Aorta (tissue), 5 donors: ENCODE measurements at regions not wholly inside any gene's neighbourhood (a gene's known extent, or its start where the extent isn't known, plus 50 kb on each side); places are given as distances from the start of the nearest gene placed in this dataset.
"Not testable (repeated sequence)": the region's sequence is repeated elsewhere in the genome, so short reads cannot be mapped to it uniquely, and the experiment has no call there.

Source experiments
- ATAC-seq: fragments of 200-7000 bp; cut with Tn5 transposase; one replicate; pipeline ENCODE4 v1.9.1; 2022; ENCODE audit warnings: moderate library complexity; ENCODE audit not compliant: low FRiP score
- DNase-seq, 2 donors: peaks; one replicate each; pipeline ENCODE4 v3.0.0-alpha.2; 2020
- H3K27ac ChIP-seq, 2 donors: one replicate each; pipeline ENCODE4 v1.5.1; 2013; ENCODE audit warnings: low read length in 2 of 2, mild to moderate bottlenecking in 2 of 2, moderate library complexity in 2 of 2, control low read depth in 1 of 2, inconsistent platforms in 1 of 2, low read depth in 1 of 2
- H3K27me3 ChIP-seq, 2 donors: one replicate each; pipeline ENCODE4 v1.6.1; 2013; ENCODE audit warnings: control low read depth in 1 of 2, low read length in 1 of 2, mild to moderate bottlenecking in 1 of 2, moderate library complexity in 1 of 2; ENCODE audit not compliant: insufficient read depth in 2 of 2, control insufficient read depth in 1 of 2
- H3K36me3 ChIP-seq, 2 donors: one replicate each; pipeline ENCODE4 v1.6.1; 2013; ENCODE audit warnings: control low read depth in 1 of 2, low read length in 1 of 2, mild to moderate bottlenecking in 1 of 2; ENCODE audit not compliant: insufficient read depth in 2 of 2, control insufficient read depth in 1 of 2
- H3K4me1 ChIP-seq, 2 donors: one replicate each; pipeline ENCODE4 v1.6.1; 2013; ENCODE audit warnings: low read length in 2 of 2, control low read depth in 1 of 2, mild to moderate bottlenecking in 1 of 2, moderate library complexity in 1 of 2; ENCODE audit not compliant: insufficient read depth in 2 of 2, control insufficient read depth in 1 of 2
- H3K4me3 ChIP-seq, 2 donors: one replicate each; pipeline ENCODE4 v1.5.1; 2013; ENCODE audit warnings: low read length in 2 of 2, control low read depth in 1 of 2, mild to moderate bottlenecking in 1 of 2
- H3K9me3 ChIP-seq: one replicate; pipeline ENCODE4 v1.6.1; 2013; ENCODE audit warnings: mild to moderate bottlenecking, low read length; ENCODE audit not compliant: control insufficient read depth
- WGBS, 2 donors: extraction: QIAGEN DNeasy Blood & Tissue Kit; methylation state at CpG; one replicate each; pipeline ENCODE4 v1.1.7; 2013; 5-methylcytosine and 5-hydroxymethylcytosine counted together
- intact Hi-C, 2 donors: fragments of 100-400 bp; cut with DNase I; formaldehyde crosslinking; loops; one replicate each; pipeline versions ENCODE4 v1.14.2 to v1.15.0; 2022
- donor health status: healthy with polysubstance abuse.
- donor health status: Bipolar disorder and iron deficiency.
- donor health status: DM: no; HTN: no; CAD: no.
- donor health status: DM: no; HTN: no; CAD: no.
- donor health status: DM: yes; HTN: yes; CAD: no.

DNA sequence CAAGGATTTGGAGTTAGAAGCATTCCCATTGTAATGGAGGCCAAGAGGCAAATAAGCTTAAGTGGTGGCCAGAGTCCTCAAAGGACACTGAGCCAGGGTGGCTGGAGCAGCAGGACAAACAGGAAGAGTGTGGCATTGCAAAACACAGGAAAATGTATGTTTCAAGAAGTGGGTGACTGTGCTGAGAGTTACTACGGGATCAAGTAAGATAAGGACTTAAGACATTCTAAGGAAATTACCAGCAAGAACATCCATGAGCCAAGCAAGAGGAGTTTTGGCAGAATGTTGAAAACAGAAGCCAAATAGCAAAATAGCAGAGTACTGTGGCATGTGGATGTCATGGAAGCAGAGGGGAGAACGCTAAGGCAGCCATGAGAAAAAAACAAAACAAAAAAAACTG lies 104.2 kb downstream of the RAP2A start:
- no peaks in the 10 kb centered on the region for H3K4me1 ChIP-seq
- no peaks in the 10 kb centered on the region for H3K27me3 ChIP-seq
- no peaks in the 10 kb centered on the region for H3K9me3 ChIP-seq
- WGBS, 2 donors: 45 to 47% methylated on average over 2 of the region's 2 CpGs
- intact Hi-C loops: no loop called here
- no peak overlapping the region for H3K4me3 ChIP-seq
- ATAC-seq (no peak), DNase-seq (no peak)
- no peak overlapping the region for H3K27ac ChIP-seq
- no peaks in the 10 kb centered on the region for H3K36me3 ChIP-seq

DNA sequence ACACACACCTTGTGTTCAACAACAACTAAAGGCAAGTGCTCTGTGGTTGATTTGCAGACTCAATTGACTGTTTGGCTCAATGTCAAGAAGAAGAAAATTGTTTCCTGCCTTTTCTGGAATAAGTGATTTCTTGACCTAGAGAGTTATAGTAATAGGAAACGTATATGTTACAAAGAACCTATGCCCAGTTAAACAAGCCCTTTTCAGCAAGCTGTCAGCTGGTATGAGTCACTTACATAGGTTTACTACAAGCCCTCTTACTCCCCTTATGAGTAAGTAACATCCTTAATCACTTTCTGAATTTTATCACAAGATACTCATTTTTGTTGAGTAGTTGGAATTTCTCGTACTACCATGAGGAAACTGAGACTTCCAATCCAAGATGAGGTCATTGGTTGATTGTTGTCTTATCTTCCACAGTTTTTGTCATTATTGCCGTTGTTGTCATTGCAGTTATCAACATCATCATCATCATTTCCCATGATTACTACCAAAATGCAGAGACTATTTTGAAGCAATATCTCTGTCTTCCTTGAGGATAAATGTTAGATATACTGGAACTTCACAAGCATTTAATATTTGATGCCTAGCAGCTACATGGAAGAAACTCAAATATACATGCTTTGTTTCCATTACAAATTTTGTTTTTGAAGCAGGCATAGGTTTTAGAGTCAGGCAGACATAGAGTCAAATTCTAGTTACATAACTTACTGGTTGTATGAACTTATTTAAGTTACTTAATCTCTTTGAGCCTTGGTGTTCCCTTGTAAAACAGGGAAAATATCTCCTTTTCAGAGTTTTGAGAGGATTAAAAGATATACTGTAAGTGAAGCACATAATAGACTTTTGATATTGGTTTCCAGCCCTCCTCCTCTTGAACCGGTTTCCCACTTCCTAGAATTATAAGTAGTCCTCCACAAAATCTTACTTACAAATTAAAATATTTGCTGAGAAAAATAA lies 106.0 kb downstream of the RAP2A start:
- H3K36me3 ChIP-seq: no peaks in the 10 kb centered on the region
- DNase-seq: no peak
- no peaks in the 10 kb centered on the region for H3K4me1 ChIP-seq
- intact Hi-C loops: no loop called here
- H3K27me3 ChIP-seq: no peaks in the 10 kb centered on the region
- no peak overlapping the region for H3K27ac ChIP-seq
- no peak overlapping the region for H3K4me3 ChIP-seq
- ATAC-seq: no peak
- H3K9me3 ChIP-seq: no peaks in the 10 kb centered on the region
- WGBS, 2 donors: 54 to 59% methylated on average over 4 of the region's 4 CpGs

DNA sequence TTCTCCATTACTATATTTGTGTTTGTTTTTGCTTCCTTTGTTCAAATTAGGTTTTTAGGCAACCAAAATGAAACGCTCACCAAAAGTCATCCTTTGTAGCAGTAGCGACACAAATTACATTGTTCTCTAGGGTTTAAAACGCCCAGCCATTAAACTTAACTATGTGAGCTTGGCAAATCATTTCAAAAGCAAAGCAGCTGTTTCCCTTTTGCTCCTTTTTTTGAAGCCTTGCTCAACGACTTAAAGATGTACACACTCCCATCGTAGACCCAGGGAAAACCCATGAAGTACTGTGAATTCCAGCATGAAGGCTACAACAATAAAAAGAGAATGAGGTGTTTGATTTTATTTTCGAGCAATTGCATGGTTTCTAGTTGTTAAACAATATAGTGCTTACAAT lies 106.7 kb downstream of the RAP2A start:
- no peaks in the 10 kb centered on the region for H3K36me3 ChIP-seq
- intact Hi-C loops: no loop called here
- ATAC-seq: no peak

DNA sequence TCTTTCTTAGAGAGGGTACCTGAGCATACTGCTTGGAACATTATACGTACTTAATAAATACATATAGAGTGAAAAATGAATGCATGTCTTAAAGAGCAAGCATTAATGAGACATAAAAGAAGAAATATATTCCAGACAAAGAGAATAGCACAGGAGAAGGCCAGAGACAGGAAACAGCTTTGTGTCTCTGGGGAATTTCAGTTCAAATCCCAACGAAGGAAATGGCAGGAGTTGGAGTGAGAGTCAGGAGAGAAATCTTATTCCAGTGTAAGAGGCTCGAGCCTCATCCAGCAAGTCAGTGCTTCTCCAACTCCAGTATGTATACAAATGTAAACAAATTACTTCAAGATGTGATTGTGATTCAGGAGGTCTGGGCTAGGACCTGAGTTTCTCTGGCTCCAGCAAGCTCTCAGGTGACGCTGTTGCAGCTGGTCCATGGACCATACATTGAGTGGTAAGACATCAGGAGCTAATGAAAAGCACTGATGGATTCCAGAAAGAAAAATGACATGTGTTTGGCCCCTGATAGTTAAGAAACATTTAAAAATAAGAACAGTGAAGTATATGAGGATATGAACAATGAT lies 108.2 kb downstream of the RAP2A start:
- no peaks in the 10 kb centered on the region for H3K9me3 ChIP-seq
- no peak for DNase-seq
- H3K4me1 ChIP-seq: no peaks in the 10 kb centered on the region
- no peak overlapping the region for H3K4me3 ChIP-seq
- intact Hi-C loops: no loop called here
- 66 to 68% methylated on average over 4 of the region's 4 CpGs for WGBS, 2 donors
- no peaks in the 10 kb centered on the region for H3K27me3 ChIP-seq
- H3K36me3 ChIP-seq: no peaks in the 10 kb centered on the region
- no peak overlapping the region for H3K27ac ChIP-seq
- no peak for ATAC-seq

More for the DNA sequence above, 106.7 kb downstream of the RAP2A start:
- Histone ChIP-seq H3K4me3 (no peak overlapping the region), H3K9me3 (no peaks in the 10 kb centered on the region), H3K27ac (no peak overlapping the region), H3K4me1 (no peaks in the 10 kb centered on the region), H3K27me3 (no peaks in the 10 kb centered on the region)
- 26 to 27% methylated on average over 6 of the region's 6 CpGs for WGBS, 2 donors
- DNase-seq: no peak

DNA sequence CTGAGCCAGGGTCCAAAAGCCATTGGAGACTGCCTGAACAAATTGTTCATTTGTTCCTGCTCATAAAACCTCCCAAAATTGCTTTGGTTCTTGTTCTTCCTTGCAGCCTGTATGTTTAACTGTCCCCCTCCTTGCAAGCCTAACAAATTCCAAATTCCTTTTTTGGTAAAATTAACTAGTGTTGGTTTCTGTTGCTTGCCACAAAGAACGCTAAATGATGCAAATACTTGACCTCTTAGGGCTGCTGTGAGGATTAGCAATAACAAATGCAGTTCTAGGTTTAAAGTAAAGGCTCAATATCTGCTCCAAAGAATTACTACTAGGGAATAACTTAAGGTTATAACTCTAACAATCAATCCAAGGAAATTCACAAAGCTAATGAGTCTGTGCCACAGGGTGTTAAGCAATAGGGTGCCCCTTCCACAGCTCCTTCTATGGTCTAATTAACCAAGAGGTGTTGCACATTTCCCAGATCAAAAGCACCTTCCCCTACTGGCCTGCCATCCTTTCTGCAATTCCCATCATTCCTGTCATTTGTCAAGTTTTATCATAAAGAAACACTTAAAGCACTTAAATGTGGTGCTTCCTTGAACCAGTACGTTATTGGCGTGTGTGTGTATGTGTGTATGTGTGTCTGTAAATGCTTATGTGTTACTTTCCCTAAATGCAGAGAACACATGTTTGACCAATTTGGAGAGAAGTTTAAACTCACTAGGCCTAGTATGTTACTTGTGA lies 110.2 kb downstream of the RAP2A start:
- Histone ChIP-seq H3K27ac (no peak overlapping the region), H3K4me1 (no peaks in the 10 kb centered on the region), H3K36me3 (no peaks in the 10 kb centered on the region), H3K4me3 (no peak overlapping the region), H3K9me3 (no peaks in the 10 kb centered on the region), H3K27me3 (no peaks in the 10 kb centered on the region)
- DNase-seq (no peak), ATAC-seq (no peak)
- intact Hi-C loops: no loop called here
- 81 to 85% methylated on average over 3 of the region's 3 CpGs for WGBS, 2 donors

DNA sequence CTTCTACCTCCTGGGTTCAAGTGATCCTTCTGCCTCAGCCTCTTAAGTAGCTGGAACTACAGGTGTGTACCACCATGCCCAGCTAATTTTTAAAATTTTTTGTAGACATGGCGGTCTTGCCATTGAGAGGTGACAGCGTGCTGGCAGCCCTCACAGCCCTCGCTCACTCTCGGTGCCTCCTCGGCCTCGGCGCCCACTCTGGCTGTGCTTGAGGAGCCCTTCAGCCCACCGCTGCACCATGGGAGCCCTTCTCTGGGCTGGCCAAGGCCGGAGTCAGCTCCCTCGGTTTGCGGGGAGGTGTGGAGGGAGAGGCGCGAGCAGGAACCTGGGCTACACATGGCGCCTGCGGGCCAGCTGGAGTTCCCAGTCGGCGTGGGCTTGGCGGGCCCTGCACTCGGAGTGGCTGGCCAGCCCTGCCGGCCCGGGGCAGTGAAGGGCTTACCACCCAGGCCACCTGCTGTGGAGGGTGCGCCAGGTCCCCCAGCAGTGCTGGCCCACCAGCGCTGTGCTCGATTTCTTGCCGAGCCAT lies 111.1 kb downstream of the RAP2A start:
- H3K27me3 ChIP-seq, H3K4me1 ChIP-seq, DNase-seq, H3K27ac ChIP-seq, H3K36me3 ChIP-seq, intact Hi-C loops, ATAC-seq, H3K9me3 ChIP-seq, H3K4me3 ChIP-seq: not testable (repeated sequence)
- 94% methylated on average over 25 of the region's 25 CpGs for WGBS, 2 donors

DNA sequence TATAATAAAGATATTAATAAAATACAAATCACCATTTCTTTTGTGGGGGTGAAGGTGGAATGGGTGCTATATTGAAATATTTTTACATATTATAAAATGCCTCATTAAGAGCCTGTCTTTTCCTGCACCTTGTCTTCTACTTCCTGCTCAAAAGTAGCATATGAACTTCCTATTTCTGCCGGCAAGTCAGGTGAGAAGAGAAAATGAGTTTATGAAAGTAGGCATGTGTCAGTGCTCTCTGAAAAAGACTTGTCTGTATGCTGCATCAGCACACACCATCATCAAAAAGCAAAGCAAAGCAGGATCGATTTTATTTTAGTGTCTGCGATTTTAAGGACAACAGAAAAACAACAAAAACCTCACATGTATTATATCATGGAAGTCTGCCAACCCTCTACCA lies 114.2 kb downstream of the RAP2A start:
- WGBS, 2 donors: 18 to 21% methylated on average over 3 of the region's 3 CpGs
- ATAC-seq: no peak
- intact Hi-C loops: no loop called here

DNA sequence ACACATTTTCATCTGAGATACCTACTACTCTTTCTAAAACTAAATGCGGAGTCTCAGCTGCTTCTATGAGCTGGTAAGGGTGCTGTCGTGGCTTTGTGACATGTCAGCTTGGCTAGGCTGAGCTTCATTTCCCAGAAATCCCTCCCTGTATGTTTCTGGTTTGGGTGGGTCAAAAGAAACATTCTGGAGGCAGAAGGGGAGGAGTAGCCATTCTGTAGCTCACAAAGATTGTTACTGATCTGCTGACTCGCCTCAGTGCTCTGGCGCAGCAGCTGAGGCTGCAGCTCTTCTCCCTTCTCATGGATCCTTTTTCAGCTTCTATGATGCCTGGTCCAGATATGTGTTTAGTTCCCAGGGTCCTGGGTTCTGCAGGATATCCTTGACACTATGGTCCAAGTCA lies 114.7 kb downstream of the RAP2A start:
- no peak for DNase-seq
- WGBS, 2 donors: 60 to 62% methylated on average over 4 of the region's 4 CpGs
- intact Hi-C loops: no loop called here
- Histone ChIP-seq H3K4me3 (no peak overlapping the region), H3K4me1 (no peaks in the 10 kb centered on the region), H3K36me3 (no peaks in the 10 kb centered on the region), H3K9me3 (no peaks in the 10 kb centered on the region), H3K27ac (no peak overlapping the region), H3K27me3 (no peaks in the 10 kb centered on the region)
- ATAC-seq: no peak

More for the DNA sequence above, 114.2 kb downstream of the RAP2A start:
- Histone ChIP-seq H3K27ac (no peak overlapping the region), H3K27me3 (no peaks in the 10 kb centered on the region), H3K4me1 (no peaks in the 10 kb centered on the region), H3K36me3 (no peaks in the 10 kb centered on the region), H3K4me3 (no peak overlapping the region), H3K9me3 (no peaks in the 10 kb centered on the region)
- no peak for DNase-seq
